H1 (cell line): ENCODE measurements at regions not wholly inside any gene's neighbourhood (a gene's known extent, or its start where the extent isn't known, plus 50 kb on each side); places are given as distances from the start of the nearest gene placed in this dataset.

Experiments used
- CTCF ChIP-seq, 3 experiments: IDR thresholded peaks; 1 replicate in 2 of 3; 2 replicates in 1 of 3; pipeline versions ENCODE4 v1.5.1 to v1.6.1; 2011; ENCODE audit warnings: low read length in 3 of 3, mild to moderate bottlenecking in 3 of 3, inconsistent platforms in 2 of 3, low read depth in 1 of 3, moderate library complexity in 1 of 3; ENCODE audit not compliant: insufficient read depth in 1 of 3; ENCODE audit errors: control extremely low read depth in 1 of 3
- EZH2 ChIP-seq: fragments of 200-600 bp; sonication (generic); IDR thresholded peaks from 2 replicates; pipeline ENCODE4 v1.7.1; 2012; ENCODE audit warnings: low read depth, mild to moderate bottlenecking, moderate library complexity, low read length, inconsistent platforms; ENCODE audit not compliant: severe bottlenecking
- POLR2A ChIP-seq, 2 experiments: IDR thresholded peaks; 1 replicate in 1 of 2; 2 replicates in 1 of 2; pipeline ENCODE4 v1.6.1; 2011; ENCODE audit warnings: low read depth in 2 of 2, low read length in 2 of 2, mild to moderate bottlenecking in 2 of 2; ENCODE audit errors: control extremely low read depth in 1 of 2
- POLR2AphosphoS5 ChIP-seq: IDR thresholded peaks from 2 replicates; pipeline ENCODE4 v1.6.1; 2011; ENCODE audit warnings: low read depth, low read length

DNA sequence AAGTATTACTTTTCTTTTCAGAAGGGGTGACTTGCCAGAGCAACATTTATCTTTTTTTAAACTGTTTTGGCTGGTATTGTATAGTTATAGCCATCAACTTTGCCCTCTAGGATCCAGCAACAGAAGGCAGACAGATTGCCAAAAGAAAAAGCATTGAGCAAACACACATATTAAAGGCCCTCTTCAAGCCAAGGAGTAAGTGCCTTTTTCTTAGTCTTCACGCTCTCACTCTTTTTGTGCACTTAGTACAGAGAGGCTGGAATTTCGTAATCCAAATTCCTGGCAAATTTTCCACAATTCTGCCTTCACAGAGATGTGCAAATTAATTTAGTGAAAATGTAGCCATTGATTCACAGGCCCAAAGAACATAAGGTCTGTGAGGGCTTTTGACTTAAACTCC is 253.1 kb upstream of the EDA2R start:
- TF ChIP-seq EZH2 = no peak
- no peak for TF ChIP-seq POLR2AphosphoS5
- TF ChIP-seq CTCF (IDR thresholded peaks at IDR 0.05; ENCODE audit: control extremely low read depth in 1 of 3, insufficient read depth in 1 of 3, low read depth in 1 of 3, low read length in 3 of 3) = no peak
- TF ChIP-seq POLR2A (IDR thresholded peaks at IDR 0.05; ENCODE audit: control extremely low read depth in 1 of 2, low read depth in 2 of 2, low read length in 2 of 2) = no peak
